ENCODE measurements at regions not wholly inside any gene's neighbourhood (a gene's known extent, or its start where the extent isn't known, plus 50 kb on each side); places are given as distances from the start of the nearest gene placed in this dataset.
A peak's percentile ranks its signal among the peaks of the same experiment; 100 is the strongest.
"Not testable (repeated sequence)": the region's sequence is repeated elsewhere in the genome, so short reads cannot be mapped to it uniquely, and the experiment has no call there.

DNA sequence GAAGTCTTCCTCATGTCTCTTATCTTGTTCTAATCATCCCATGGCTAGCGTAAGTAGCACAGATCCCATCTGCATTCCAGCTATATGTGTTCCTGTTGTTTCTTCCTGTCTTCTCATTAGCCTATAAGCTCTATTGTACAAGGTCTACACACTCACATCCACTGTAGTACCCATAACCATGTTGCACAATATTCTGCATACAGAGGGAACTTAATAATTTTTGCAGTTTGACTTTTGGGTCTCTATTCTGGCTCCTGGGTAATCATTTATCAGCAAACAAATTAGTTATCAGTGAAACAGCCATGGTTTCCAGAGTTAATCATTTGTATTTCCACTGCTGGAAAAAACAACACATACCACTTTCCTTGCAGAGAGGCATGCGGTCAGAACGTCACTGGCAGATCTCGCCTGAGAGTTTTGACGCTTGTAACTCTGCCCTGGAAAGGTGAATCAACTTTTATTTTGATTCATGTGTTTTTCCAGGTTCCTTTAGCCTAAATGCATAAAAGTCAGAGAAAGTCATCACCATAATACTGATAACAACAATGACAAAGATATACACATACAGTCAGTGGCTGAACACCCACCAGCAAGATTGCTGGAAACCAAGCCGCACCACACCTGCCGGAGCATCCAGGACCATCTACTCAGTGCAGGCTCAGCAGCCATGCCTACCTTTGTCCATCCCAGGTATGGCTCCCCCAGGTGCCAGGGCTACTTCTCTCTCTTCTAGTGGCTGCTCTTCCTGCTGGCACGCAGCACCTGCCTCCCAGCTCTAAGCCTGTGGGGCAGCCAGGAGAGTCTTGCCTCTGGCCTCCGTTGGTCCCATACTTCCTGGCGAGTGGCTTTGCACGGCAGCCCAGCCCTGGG lies 158.2 kb downstream of the QRSL1 start:
- WGBS, 2 donors: 80 to 89% methylated on average over 11 of the region's 11 CpGs
- H3K36me3 ChIP-seq: no peaks in the 10 kb centered on the region
- no peaks in the 10 kb centered on the region for H3K9me3 ChIP-seq
- no peaks in the 10 kb centered on the region for H3K27me3 ChIP-seq
- H3K4me3 ChIP-seq: no peak overlapping the region
- no peak overlapping the region for H3K27ac ChIP-seq
- H3K4me1 ChIP-seq: peaks cover 13 to 39% (median 16%) of the 10 kb centered on the region in 3 donors
- TF ChIP-seq, protein P1, sequence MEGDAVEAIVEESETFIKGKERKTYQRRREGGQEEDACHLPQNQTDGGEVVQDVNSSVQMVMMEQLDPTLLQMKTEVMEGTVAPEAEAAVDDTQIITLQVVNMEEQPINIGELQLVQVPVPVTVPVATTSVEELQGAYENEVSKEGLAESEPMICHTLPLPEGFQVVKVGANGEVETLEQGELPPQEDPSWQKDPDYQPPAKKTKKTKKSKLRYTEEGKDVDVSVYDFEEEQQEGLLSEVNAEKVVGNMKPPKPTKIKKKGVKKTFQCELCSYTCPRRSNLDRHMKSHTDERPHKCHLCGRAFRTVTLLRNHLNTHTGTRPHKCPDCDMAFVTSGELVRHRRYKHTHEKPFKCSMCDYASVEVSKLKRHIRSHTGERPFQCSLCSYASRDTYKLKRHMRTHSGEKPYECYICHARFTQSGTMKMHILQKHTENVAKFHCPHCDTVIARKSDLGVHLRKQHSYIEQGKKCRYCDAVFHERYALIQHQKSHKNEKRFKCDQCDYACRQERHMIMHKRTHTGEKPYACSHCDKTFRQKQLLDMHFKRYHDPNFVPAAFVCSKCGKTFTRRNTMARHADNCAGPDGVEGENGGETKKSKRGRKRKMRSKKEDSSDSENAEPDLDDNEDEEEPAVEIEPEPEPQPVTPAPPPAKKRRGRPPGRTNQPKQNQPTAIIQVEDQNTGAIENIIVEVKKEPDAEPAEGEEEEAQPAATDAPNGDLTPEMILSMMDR (IDR thresholded peaks at IDR 0.05): no peak
- TF ChIP-seq POLR2A (IDR thresholded peaks at IDR 0.05): no peak
- intact Hi-C loops (cut with DNase I): no loop called here
- DNase-seq: no peak

DNA sequence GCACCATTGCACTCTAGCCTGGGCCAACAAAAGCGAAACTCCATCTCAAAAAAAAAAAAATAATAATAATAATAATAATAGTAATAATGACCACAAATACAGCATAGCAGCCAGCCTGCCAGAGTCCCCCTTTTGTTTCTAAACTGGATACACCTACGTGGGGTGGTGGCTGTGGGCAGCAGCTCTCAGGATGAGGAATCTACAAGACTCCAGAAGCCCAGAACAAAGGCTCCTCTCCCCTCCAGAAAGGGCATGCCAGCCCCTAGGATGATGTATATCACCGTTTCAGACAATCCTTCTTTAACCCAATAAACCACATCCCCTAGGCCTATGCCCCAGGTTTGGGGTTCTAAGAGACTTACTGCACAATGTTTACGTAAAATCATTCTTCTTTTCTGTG lies 155.9 kb downstream of the QRSL1 start:
- H3K9me3 ChIP-seq: peaks cover 0 to 12% (median 0%) of the 10 kb centered on the region in 3 donors
- DNase-seq: no peak
- TF ChIP-seq, protein P1 (IDR thresholded peaks at IDR 0.05): no peak
- no peak for TF ChIP-seq POLR2A (IDR thresholded peaks at IDR 0.05)
- intact Hi-C loops (cut with DNase I): no loop called here
- H3K4me1 ChIP-seq: peaks cover 13 to 38% (median 17%) of the 10 kb centered on the region in 3 donors
- WGBS, 2 donors: 74 to 84% methylated on average over 4 of the region's 4 CpGs
- no peak overlapping the region for H3K27ac ChIP-seq
- no peak overlapping the region for H3K4me3 ChIP-seq
- no peaks in the 10 kb centered on the region for H3K36me3 ChIP-seq
- no peaks in the 10 kb centered on the region for H3K27me3 ChIP-seq

DNA sequence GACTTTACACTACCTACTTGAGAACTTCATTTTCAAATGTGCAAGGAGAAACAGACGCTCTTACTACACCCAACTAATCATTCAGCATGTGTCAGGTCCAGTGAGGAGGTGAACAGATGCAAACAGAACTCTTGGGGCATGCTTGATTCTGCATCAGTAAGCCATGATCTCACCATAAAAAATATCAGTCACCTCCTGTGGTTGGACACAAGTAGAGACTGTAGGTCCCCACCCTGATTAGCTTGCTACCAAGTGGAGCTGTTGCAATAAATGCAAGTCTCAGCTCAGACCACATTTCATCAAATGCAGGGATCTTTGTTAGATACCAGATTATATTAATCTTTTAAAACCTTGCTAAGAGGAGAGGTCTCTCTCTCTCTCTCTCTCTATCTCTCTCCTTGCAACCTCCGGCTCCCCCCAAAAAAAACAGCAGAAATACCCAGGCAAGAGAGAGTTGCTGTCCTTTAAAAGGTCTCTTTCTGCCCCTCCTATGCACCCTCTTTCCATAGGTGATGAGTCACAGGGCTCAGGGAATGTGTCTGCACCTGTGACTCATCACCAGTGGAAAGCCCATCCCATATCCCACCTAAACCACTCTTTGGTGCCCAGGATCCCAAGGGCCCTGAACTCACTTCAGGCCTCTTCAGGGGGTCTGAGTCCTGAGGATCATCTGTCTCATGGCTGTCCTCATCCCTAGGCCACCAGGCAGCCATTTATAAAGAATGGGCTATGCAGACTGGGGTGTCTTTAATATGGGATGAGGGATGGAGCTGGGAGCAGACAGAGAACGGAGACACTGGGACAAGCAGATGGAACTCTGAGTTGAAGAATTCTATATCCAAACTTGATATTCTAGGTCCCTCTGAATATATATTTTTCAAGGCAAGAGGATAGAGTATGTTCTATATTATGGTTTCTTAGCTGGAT lies 154.5 kb downstream of the QRSL1 start:
- no peak for DNase-seq
- peak overlapping the region in 3 of 4 donors; percentile 4 to 54 (median 41) for H3K27ac ChIP-seq

DNA sequence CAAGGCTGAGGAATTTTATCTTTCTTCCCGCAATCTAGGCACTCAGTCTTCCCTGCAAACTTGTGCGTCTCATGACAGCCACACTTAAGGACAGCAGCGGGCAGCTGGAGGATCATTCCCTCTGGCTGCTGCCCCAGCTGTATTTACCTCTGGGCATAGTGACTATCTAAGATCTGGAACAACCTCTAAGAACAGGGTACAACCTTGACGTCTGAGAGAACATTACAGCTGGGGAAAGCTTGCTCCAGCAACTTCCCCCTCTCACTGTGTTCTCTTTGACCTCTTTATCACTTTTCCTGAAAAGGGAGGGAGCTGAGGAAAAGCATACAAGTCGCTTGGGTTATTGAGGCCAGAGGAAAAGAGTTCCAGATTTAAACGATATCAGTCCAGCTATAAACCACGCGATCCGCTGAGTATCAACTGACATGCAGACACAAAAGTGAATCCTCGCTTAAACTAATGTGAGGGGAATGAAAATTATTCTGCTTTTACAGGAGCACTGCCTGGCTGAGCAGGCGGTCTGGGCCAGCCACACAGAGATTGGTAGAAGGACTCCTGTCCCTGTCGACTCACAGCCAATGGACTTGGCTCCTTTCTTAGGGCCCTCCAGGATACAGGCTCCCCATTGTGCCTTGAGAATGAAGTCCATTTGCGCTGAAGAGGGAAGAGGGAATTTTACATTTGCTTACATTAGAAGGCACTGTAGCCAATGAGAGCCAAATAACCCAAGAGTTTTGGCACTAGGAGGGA lies 153.3 kb downstream of the QRSL1 start:
- no peak overlapping the region for H3K4me3 ChIP-seq
- intact Hi-C loops (cut with DNase I): no loop called here
- peak overlapping the region in 3 of 4 donors; percentile 4 to 54 (median 41) for H3K27ac ChIP-seq
- TF ChIP-seq, protein P1 (IDR thresholded peaks at IDR 0.05): no peak
- no peak for TF ChIP-seq POLR2A (IDR thresholded peaks at IDR 0.05)
- H3K9me3 ChIP-seq: peaks cover 0 to 26% (median 0%) of the 10 kb centered on the region in 3 donors
- no peak for DNase-seq
- no peaks in the 10 kb centered on the region for H3K36me3 ChIP-seq
- 68 to 85% methylated on average over 12 to 13 of the region's 13 CpGs for WGBS, 2 donors
- H3K4me1 ChIP-seq: peaks cover 9 to 21% (median 17%) of the 10 kb centered on the region in 3 donors
- no peaks in the 10 kb centered on the region for H3K27me3 ChIP-seq

More for the DNA sequence above, 154.5 kb downstream of the QRSL1 start:
- no peaks in the 10 kb centered on the region for H3K36me3 ChIP-seq
- intact Hi-C loops (cut with DNase I): no loop called here
- no peak overlapping the region for H3K4me3 ChIP-seq
- 56 to 81% methylated on average over 3 of the region's 3 CpGs for WGBS, 2 donors
- no peak for TF ChIP-seq POLR2A (IDR thresholded peaks at IDR 0.05)
- TF ChIP-seq, protein P1 (IDR thresholded peaks at IDR 0.05): no peak
- peaks cover 10 to 26% (median 17%) of the 10 kb centered on the region in 3 donors for H3K4me1 ChIP-seq
- H3K9me3 ChIP-seq: peaks cover 0 to 20% (median 0%) of the 10 kb centered on the region in 3 donors
- no peaks in the 10 kb centered on the region for H3K27me3 ChIP-seq

DNA sequence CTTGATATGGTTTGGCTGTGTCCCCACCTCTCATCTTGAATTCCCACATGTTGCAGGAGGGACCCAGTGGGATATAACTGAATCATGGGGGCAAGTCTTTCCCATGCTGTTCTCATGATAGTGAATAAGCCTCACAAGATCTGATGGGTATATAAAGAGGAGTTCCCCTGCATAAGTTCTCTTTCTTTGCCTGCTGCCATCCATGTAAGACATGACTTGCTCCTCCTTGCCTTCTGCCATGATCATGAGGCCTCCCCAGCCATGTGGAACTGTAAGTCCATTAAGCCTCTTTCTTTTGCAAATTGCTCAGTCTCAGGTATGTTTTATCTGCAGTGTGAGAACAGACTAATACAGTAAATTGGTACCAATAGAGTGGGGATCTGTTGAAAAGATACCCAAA lies 150.2 kb downstream of the QRSL1 start:
- H3K4me3 ChIP-seq; H3K27me3 ChIP-seq; intact Hi-C loops (cut with DNase I); H3K36me3 ChIP-seq; DNase-seq; H3K27ac ChIP-seq: not testable (repeated sequence)
- Histone ChIP-seq H3K4me1 (peaks cover 9 to 28% (median 17%) of the 10 kb centered on the region in 3 donors), H3K9me3 (peaks cover 0 to 26% (median 0%) of the 10 kb centered on the region in 3 donors)

All from esophagus squamous epithelium (tissue), 5 donors.